PFSK-1 (cell line): ENCODE measurements at regions not wholly inside any gene's neighbourhood (a gene's known extent, or its start where the extent isn't known, plus 50 kb on each side); places are given as distances from the start of the nearest gene placed in this dataset.

Source experiments
- FOXP2 ChIP-seq: optimal IDR thresholded peaks from 2 replicates; pipeline ENCODE3; 2011; ENCODE audit warnings: borderline replicate concordance, control low read depth, inconsistent platforms; ENCODE audit not compliant: insufficient read depth; ENCODE audit errors: extremely low read length, extremely low read depth
- POLR2AphosphoS5 ChIP-seq: IDR thresholded peaks from 2 replicates; pipeline ENCODE4 v1.6.1; 2012; ENCODE audit warnings: low read depth, mild to moderate bottlenecking, control low read depth, low read length, moderate library complexity
- REST ChIP-seq, 2 experiments: IDR thresholded peaks; 2 replicates each; pipeline versions ENCODE4 v1.6.1 to v1.8.0; 2011 to 2012; ENCODE audit warnings: low read depth in 2 of 2, low read length in 2 of 2, control low read depth in 1 of 2, inconsistent platforms in 1 of 2, mild to moderate bottlenecking in 1 of 2, moderate library complexity in 1 of 2; ENCODE audit not compliant: insufficient read depth in 1 of 2
- SIN3A ChIP-seq: IDR thresholded peaks from 2 replicates; pipeline ENCODE4 v1.6.1; 2012; ENCODE audit warnings: mild to moderate bottlenecking, low read length, moderate library complexity, borderline replicate concordance; ENCODE audit not compliant: insufficient read depth
- TAF1 ChIP-seq: IDR thresholded peaks from 2 replicates; pipeline ENCODE4 v1.6.1; 2012; ENCODE audit warnings: low read length, control low read depth, borderline replicate concordance; ENCODE audit not compliant: insufficient read depth

GRCh38 chr1:79773385-79773784 lies 766.9 kb upstream of the ADGRL4 start:
- TF ChIP-seq POLR2AphosphoS5 (no peak), SIN3A (no peak), REST (IDR thresholded peaks at IDR 0.05; ENCODE audit: insufficient read depth in 1 of 2, low read depth in 2 of 2, low read length in 2 of 2) (no peak)

- TF ChIP-seq TAF1, result no peak
- TF ChIP-seq REST (IDR thresholded peaks at IDR 0.05; ENCODE audit: insufficient read depth in 1 of 2, low read depth in 2 of 2, low read length in 2 of 2), result no peak
- TF ChIP-seq POLR2AphosphoS5, result no peak
- TF ChIP-seq FOXP2, result no peak
- TF ChIP-seq SIN3A, result no peak
These were observed 755.9 kb upstream of the ADGRL4 start for GRCh38 chr1:79762461-79762860.

- TF ChIP-seq REST (IDR thresholded peaks at IDR 0.05; ENCODE audit: insufficient read depth in 1 of 2, low read depth in 2 of 2, low read length in 2 of 2), result no peak
- TF ChIP-seq TAF1, result no peak
- no peak for TF ChIP-seq SIN3A
- TF ChIP-seq FOXP2, result no peak
- no peak for TF ChIP-seq POLR2AphosphoS5
These were observed 754.0 kb upstream of the ADGRL4 start for GRCh38 chr1:79760531-79760930.

- TF ChIP-seq SIN3A (no peak), FOXP2 (no peak), REST (IDR thresholded peaks at IDR 0.05; ENCODE audit: insufficient read depth in 1 of 2, low read depth in 2 of 2, low read length in 2 of 2) (no peak), TAF1 (no peak), POLR2AphosphoS5 (no peak)
These were observed 743.1 kb upstream of the ADGRL4 start for GRCh38 chr1:79749607-79750006.

GRCh38 chr1:79745929-79746328 lies 739.4 kb upstream of the ADGRL4 start:
- TF ChIP-seq TAF1 (no peak), FOXP2 (no peak), POLR2AphosphoS5 (no peak), SIN3A (no peak)
